GM19467 (cell line): ENCODE measurements at regions not wholly inside any gene's neighbourhood (a gene's known extent, or its start where the extent isn't known, plus 50 kb on each side); places are given as distances from the start of the nearest gene placed in this dataset.

Experiments used
- ATAC-seq: cut with Tn5 transposase; IDR thresholded peaks from one replicate; pipeline ENCODE4 v1.9.1; 2021; ENCODE audit warnings: mild to moderate bottlenecking, moderate library complexity; ENCODE audit not compliant: unreplicated experiment

DNA sequence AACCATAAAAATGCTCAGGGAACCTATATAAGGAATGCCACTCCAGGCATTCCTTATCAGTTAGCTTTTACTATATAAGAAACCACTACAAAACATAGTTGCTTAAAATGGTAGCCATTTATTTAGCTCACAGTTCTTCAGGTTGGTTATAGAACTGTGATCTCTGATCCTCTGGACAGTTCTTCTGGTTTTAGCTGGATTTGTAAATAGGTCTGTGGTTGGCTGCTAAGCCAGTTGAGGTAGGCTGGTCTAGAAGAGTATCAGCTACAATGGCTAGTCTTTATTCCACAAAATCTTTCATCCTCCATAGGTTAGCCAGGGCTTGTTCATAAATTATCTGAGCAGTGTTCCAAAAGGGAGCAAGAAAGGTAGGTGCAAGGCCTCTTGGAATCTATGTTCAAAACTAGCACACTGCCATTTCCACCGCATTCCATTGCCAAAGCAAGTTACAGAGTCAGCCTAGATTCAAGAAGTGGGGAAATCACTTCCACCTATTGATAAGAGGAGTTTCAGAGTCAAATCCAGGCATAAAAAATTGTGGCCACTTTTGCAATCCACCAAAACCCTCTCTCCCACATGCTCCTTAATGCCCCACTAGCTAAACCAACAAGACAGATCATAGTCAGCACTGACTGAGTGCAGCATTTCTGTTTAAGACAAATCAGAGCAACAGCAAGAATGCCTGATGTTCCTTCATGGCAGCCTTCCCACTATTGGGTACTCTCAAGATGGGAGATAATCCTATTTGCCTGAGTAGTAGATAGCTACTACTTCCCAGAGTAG lies 146.4 kb downstream of the IRS1 start:
- no peak for ATAC-seq

DNA sequence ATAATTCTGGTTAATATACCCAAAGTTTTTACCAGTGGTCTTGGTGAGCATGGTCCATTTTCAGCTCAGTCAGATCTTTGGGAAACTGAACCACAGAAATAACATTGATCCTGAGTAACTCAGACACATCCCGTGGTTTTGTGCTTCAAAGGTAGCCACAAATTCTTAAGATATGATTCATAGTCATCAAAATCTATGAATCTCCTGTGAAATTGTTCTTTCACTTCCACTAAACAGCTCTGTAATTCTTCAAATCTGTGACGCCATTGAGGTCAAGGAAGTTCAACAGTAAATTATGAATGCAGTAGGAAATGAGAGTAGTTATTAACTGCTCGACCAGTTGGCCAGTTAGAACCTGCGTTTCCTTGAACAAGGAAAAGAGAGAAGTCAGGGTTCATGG lies 147.3 kb downstream of the IRS1 start:
- ATAC-seq: peak; percentile 47

DNA sequence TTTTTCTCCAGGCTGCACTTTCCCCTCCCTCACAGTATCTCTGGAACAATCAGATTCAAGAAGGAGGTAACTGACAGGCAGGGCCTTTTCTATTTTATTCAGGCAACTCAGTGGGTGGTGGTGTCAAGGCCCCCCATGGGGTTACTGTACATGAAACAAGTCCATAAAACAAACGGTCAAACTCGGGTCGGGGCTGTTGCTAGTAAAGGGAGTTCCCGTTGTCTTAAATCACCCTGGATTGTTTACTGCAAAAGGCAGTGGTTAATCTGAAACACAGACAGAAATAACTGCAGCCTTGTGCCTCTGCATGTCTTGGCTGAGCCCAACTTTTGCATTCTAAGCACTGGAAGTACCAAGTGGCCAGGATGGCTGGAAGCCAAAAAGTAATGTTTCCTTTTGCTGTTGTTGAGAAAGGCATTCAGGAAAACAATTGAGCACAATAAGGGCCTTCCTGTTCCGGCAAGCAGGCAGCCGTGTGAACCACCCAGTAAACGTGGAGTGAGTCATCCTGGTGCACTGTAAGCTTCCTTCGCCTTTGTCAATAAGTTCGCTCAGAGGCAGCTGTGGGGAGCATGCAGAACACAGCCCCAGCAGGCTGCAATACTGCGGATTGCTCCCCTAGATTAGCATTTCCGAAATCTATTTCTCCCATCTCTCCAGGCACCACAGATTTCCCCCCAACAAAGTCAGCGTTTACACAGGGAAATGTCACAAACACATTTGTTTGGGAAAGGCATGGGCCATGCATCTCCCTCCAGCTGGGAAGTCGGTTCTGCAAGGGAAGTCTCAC lies 149.6 kb downstream of the IRS1 start:
- ATAC-seq: peak; percentile 84

DNA sequence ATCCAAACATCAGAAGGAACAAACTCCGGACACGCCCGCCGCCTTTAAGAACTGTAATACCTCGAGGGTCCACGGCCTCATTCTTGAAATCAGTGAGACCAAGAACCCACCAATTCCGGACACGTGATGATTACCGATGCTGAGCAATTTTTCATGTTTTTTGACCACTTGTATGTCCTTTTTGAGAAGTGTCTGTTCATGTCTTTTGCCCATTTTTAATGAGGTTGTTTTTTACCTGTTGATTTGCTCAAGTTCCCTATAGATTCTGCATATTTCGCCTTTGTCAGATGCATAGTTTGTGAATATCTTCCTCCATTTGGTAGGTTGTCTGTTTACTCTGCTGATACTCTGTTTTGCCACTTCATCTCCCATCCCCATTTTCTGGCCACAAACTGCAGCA lies 150.4 kb downstream of the IRS1 start:
- ATAC-seq: no peak

DNA sequence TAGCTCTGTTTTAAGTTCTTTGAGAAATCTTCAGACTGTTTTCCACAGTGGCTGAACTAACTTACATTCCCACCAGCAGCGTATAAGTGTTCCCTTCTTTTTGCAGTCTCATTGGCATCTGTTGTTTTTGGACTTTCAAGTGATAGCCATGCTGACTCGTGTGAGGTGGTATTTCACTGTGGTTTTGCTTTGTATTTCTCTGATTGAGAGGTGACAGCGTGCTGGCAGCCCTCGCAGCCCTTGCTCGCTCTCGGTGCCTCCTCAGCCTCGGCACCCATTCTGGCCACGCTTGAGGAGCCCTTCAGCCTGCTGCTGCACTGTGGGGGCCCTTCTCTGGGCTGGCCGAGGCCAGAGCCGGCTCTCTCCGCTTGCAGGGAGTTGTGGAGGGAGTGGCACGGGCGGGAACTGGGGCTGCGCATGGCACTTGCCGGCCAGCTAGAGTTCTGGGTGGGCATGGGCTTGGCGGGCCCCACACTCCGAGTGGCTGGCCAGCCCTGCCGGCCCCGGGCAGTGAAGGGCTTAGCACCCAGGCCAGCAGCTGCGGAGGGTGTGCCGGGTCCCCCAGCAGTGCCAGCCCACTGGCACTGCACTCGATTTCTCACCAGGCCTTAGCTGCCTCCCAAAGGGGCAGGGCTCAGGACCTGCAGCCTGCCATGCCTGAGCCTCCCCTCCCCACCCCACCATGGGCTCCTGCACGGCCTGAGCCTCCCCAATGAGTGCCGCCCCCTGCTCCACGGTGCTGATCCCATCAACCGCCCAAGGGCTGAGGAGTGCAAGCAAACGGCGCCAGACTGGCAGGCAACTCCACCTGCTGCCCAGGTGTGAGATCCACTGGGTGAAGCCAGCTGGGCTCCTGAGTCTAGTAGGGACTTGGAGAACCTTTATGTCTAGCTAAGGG lies 151.8 kb downstream of the IRS1 start:
- no peak for ATAC-seq

DNA sequence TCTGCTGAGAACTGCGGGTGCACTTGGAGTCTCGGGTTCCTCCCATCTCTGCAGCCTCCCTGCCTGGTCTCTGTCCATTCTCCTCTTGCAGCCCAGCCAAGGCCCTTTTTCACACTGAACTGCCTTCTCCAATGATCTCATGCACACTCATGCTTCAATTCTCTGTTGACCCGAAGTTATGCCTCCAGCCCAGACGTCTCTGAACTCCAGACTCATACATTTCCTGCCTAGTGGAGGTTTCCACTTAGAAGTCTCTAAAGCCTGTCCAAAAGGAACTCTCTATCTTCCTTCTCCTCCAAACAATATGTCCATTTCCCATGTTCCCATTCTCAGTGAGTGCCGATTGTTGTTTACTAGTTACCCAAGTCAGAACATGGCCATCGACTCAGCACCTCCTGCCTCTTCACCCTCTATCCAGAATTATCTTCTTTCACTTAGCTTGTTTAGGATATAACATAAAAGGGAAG lies 155.2 kb downstream of the IRS1 start:
- ATAC-seq: no peak

DNA sequence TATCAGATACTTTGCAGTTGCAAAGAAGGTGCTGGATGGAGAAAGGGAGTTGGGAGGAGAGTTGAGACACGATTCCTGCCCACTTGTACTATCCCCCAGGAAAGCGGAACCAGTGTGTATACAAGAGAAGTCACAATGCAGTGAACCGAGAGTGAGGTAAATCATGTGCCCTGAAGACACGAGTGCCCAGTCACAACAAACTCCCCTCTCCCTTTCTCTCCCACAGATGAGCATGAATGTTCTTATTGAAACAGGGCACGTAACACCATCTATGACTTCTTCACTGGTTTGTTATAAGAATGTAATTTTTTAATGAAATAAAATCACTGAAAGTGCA lies 155.7 kb downstream of the IRS1 start:
- ATAC-seq: no peak

DNA sequence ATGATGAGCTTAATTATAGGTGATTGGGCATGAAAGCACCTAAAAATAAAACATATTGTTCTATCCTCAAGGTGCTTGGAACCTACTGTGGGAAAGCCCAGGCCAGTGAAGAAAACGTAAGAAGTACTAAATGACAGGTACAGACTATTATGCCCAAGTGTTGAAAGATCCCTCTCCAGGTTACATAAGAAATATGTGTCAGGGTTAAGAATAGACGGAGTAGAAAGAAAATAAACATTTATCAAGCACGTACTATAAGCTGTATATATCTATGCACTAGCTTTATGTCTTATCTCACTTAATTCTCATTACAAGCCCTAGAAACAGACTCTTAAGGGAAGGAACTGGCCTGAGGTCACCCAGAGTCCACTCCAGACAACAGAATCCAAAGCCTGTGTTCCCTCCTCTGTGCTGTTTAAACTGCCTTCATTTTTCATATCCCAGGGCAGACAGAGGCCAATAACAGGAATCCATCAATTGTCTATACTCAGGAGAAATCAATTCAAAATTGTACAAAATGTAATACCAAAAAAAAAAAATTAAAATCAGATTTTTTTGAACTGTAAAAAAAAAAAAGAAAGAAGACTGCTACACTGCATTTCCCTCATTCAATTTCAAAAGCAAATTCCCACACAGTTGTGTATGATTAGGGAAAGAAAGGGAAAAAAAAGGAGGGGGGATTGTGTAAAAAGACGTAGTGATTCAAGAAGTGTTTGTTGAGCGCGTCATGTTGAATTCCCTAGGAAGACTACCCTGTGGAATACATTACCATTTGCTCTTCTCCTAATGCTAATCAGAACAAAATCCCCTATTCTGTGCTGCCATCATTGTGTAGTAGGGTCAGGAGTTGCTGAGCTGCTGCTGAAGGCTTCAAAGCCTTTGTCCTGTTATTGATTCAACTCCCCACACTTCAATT lies 156.3 kb downstream of the IRS1 start:
- no peak for ATAC-seq

DNA sequence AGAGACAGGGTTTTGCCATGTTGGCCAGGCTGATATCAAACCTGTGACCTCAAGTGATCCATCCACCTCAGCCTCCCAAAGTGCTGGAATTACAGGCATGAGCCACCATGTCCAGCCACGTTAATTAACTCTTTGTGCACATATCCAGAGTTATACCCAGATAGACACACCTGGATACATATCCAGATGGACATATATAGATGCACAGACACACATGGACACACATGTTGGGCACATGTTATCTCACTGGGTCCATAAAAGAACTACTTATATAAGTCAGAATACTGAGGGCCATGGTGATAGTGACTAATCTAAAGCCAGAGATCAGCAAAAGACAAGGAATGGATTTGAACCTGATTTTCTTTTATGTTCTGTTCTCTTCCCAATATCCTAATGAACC lies 158.6 kb downstream of the IRS1 start:
- ATAC-seq: no peak

DNA sequence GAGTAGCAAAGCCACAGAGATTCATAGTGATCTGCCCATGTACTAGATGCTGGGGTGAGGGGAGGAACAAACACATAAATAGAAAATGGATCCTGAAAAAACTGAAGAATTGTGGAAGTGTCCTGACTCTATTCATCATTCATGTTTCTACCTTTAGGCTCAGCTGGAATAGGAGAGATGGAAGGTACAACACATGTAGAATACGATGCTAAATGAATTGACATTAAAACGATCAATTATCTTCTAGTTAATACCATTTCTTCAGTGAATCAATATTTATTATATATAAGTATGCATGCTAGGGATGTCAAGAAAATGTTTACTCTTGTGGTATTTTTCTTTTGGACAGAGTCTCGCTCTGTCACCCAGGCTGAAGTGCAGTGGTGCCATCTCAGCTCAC lies 159.1 kb downstream of the IRS1 start:
- no peak for ATAC-seq

DNA sequence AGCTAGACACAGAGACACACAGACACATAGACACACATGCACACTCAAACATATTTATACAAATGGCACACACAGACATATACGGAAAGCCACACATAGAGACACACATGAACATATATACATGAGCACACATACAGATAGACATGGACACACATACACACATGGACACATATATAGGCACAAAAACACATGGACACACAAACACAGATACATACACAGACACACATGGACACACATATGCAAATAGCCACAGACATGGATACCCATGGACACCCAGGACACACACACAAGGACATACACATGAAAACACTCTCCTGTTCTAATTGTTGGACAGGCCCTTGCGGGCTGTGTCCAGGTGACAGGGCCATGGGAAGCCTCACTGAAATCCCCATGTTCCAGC lies 160.1 kb downstream of the IRS1 start:
- no peak for ATAC-seq

DNA sequence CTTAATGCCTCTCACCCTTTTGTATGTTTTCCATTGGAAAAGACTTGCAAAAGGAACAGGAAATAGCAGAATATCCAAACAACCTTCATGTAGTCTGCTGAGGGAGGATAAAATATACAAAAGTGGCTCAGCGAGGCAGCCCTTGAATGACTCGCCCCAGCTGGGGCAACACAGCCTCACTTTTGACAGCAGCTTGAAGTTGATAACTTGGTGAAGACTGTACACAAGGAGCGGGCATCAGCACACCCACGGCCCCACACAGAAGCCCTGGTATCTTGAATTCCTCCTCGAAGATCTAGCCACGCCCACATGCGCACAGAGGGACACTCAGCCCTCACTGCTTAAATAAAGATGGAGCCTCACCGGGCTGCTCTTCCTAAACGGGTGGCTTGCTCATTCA lies 161.0 kb downstream of the IRS1 start:
- no peak for ATAC-seq

DNA sequence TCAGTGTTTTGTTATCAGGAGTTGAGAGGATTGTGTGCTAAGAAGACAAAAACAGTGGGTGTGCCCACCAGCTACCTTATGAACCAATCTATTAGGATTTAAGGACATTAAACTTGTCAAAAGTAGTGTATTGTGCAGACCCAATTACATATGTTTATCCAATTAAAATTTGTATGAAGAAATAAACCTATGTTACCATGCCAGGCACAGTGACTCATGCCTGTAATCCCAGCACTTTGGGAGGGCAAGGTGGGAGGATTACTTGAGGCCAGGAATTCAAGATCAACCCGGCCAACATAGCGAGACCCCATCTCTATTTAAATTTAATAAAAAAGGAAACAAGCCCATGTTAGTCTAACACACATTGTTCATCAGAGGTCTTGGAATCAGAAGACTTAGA lies 162.2 kb downstream of the IRS1 start:
- no peak for ATAC-seq

DNA sequence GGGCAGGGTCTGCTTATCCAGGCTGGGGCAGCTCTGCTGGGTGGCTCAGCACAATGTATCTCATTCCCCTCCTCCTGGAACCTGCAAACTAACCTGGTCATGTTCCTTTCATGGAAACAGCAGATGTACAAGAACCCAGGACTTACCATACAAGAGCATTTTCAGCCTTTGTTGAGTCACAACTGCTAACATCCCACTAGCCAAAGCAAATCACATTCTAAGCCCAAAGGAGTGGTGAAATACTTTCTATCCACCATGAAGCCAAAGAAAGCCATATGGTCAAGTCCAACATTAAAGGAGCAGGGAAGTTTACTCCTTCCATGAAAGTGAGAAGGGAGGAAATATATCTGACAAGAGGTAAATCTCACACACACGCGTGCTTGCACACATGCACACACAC lies 163.0 kb downstream of the IRS1 start:
- no peak for ATAC-seq

DNA sequence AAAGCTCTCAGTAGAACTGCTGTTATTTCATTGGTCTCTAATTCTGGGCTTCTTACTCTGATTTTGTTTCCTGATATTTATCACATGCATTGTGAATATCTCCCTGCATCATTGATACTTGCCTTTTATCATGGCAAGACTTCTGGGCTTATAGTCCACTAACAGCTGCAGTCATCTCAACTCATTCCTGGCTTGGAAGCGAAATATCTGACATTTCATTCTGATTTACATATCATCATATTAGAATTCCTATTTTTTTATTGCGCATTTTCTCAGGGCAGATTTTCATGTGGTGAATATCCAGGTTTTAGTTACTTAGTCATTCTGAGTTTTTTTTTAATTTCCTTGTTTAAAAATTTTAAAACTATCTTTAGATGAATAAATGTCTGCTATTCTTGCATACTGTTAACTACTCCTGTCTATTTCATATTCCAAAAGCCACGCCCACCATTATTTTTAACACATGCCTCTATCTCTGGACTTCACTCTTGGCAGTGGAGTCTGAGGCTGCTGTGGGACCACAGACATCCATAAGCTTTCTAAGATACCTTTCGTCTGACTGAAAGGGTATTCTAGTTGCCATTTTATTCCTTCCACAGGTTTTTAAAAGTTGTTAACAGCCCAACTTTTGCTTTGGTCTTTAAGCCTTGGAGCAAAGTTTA lies 164.5 kb downstream of the IRS1 start:
- no peak for ATAC-seq

DNA sequence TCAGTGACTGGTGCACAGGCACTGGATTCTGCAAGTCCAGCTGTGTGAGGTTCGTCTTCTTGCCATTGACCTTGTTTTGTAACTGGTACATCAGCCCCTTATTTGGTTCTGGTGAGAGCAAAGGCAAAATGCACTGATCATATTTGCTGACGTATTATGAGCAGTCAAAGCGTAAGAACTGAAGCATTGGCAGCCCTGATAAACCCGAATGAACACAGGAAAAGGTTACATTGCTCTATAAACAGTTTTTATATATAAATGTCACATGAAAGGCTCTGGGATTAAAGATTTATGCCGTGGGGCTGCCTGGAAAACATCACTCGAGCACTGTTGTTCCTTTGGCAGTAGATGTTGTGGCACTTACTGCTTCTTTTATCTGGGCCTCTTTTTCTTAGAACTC lies 167.9 kb downstream of the IRS1 start:
- no peak for ATAC-seq

DNA sequence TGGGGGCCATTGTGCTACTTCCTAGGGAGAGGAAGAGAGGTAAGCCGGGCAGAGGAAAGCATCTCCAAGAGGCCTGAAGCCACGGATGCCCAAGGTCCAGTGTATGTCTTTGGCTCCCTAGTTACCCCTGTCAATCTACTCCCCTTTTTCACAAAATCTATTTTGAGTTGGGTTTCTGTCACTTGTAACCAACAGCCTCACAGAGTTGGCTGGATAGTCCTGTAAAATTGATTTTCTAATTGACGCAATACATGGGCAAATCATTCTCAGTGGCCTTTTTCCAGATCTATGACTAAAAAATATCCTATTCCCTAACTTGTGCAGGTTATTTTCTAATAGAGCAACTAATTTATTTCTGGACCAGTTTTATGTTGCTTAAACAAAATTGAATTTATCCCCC lies 168.4 kb downstream of the IRS1 start:
- ATAC-seq: no peak

DNA sequence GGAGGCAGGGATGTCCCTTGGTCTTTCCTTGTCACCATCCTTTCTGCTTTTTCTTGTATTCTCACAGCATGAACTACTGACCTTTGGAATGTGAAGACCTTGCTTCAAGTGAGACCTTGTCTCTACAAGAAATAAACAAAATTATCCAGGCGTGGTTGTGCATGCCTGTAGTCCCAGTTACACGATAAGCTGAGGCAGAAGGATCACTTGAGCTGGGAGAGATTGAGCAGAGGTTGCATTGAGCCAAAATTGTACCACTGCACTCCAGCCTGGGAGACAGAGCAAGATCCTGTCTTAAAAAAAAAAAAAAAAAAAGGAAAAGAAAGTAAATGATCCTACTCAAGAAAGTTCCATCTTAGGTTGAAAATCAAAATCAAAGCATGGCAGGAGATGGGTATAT lies 173.7 kb downstream of the IRS1 start:
- no peak for ATAC-seq

DNA sequence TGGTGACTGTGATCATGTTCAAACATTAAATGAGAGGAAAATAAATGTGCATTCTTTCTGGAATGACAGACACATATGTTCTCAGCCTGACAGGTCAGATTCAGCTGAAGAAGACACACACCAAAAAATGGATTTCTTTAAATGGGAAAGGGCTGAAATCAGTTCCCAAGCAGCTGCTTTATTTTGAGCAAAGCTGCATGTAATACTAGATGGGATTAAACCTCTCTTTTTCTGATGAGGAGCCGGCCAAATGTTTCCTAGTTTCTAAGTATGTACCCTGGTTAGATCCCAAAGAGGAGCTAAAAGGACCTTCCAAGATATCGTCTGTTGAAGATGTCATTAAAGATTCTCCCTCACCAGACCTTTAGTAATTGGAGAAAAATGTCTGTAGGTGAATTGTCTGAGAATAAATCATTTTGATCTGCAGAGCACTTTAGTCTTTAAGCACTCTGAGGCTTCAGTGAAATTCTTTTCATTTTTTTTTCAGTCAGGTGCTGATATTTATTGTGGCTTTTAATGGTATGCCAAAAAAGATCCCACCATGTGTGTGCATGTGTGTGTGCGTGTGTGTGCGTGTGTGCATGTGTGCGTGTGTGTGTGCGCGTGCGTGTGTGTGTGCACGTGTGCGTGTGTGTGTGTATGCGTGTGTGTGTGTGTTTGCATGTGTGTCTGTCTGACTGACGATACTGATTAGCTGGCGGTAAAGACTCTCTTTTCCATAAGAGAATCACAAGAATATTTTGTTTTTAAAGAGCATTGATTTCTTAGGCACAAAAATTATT lies 175.8 kb downstream of the IRS1 start:
- no peak for ATAC-seq
